Thyroid gland (tissue), 4 donors: ENCODE measurements at regions not wholly inside any gene's neighbourhood (a gene's known extent, or its start where the extent isn't known, plus 50 kb on each side); places are given as distances from the start of the nearest gene placed in this dataset.

Source experiments
- CTCF ChIP-seq, 6 experiments: fragments of 200-600 bp in 3 of 6; fragments of 450-650 bp in 3 of 6; sonication (generic) in 3 of 6; IDR thresholded peaks; one replicate each; pipeline ENCODE4 v1.5.1; 2016 to 2019; ENCODE audit warnings: antibody characterized with exemption in 6 of 6, mild to moderate bottlenecking in 2 of 6, inconsistent platforms in 1 of 6, moderate library complexity in 1 of 6
- POLR2A ChIP-seq, 2 donors: fragments of 450-650 bp; IDR thresholded peaks; one replicate each; pipeline ENCODE4 v1.6.1; 2017; ENCODE audit warnings: antibody characterized with exemption in 2 of 2, mild to moderate bottlenecking in 2 of 2, moderate library complexity in 1 of 2

- no peak for TF ChIP-seq CTCF (IDR thresholded peaks at IDR 0.05)
- no peak for TF ChIP-seq POLR2A (IDR thresholded peaks at IDR 0.05)
These were observed 406.8 kb upstream of the ZNF385D start for GRCh38 chr3:22157848-22158247.
